ENCODE measurements at regions not wholly inside any gene's neighbourhood (a gene's known extent, or its start where the extent isn't known, plus 50 kb on each side); places are given as distances from the start of the nearest gene placed in this dataset.
"Not testable (repeated sequence)": the region's sequence is repeated elsewhere in the genome, so short reads cannot be mapped to it uniquely, and the experiment has no call there.

GRCh38 chr20:4326195-4327065, 77.3 kb upstream of the ADRA1D start:
- Histone ChIP-seq H3K4me1 (ENCODE audit: insufficient read depth, low read length) (no peaks in the 10 kb centered on the region), H3K9ac (ENCODE audit: low read depth, low read length) (no peak overlapping the region), H3K9me3 (ENCODE audit: control insufficient read depth, insufficient read depth, low read length) (no peaks in the 10 kb centered on the region), H3K36me3 (ENCODE audit: insufficient read depth, low read length) (no peaks in the 10 kb centered on the region)

- no peaks in the 10 kb centered on the region for H3K4me1 ChIP-seq (ENCODE audit: insufficient read depth, low read length)
- no peaks in the 10 kb centered on the region for H3K9me3 ChIP-seq (ENCODE audit: control insufficient read depth, insufficient read depth, low read length)
- no peaks in the 10 kb centered on the region for H3K36me3 ChIP-seq (ENCODE audit: insufficient read depth, low read length)
- H3K9ac ChIP-seq (ENCODE audit: low read depth, low read length): no peak overlapping the region
These were observed 76.6 kb upstream of the ADRA1D start for GRCh38 chr20:4325548-4326187.

DNA sequence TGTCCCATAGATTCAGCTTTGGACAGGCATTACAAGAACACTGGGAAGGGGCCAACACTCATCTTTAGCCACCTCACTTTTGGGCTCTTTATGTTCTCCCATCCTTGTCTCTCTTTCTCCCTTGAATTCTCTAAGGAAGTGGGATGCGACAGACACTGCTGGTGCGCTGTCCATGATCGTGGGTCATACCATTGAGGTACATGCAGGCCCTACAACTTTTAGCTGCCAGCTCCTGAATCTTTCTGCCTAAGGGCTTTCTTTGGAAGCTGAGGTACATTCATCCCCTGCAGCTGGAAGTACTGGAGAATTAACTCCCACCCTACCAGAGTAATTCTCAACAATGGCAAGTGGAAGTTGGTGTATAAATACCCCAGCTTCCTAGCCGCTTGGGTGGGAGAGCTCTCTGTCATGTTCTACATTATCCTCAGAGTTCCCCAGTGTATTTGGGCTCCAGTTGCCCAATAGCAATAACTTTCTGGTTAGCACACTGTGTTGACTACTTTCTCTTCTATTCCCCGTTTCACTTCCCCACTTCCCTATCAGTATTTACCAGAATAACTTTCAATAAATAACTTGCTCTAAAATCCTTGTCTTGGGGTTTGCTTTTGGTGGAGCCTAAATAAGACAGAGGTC, 75.6 kb upstream of the ADRA1D start:
- H3K9me3 ChIP-seq (ENCODE audit: control insufficient read depth, insufficient read depth, low read length): no peaks in the 10 kb centered on the region
- H3K9ac ChIP-seq (ENCODE audit: low read depth, low read length): no peak overlapping the region
- no peaks in the 10 kb centered on the region for H3K36me3 ChIP-seq (ENCODE audit: insufficient read depth, low read length)
- H3K4me1 ChIP-seq (ENCODE audit: insufficient read depth, low read length): no peaks in the 10 kb centered on the region

DNA sequence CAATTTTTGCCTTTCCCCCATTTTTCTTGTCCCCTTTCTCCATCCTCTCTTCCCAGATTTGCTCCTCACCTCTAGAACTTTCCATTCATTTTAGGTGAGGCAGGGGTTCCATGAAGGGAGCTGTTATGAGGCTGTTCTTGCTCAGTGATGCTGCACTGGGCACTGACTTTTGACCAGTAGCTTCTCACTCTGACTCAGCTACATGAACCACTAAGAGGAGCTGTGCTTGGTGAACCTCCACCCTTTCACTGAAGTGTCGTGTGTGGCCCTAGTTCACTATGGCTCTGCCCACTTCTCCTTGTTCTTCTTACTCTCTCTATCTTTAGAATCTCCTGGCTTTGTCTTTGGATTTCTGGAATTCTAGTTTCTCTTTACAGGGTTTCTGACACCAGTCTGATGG, 73.4 kb upstream of the ADRA1D start:
- Histone ChIP-seq H3K9me3 (ENCODE audit: control insufficient read depth, insufficient read depth, low read length) (no peaks in the 10 kb centered on the region), H3K36me3 (ENCODE audit: insufficient read depth, low read length) (no peaks in the 10 kb centered on the region), H3K4me1 (ENCODE audit: insufficient read depth, low read length) (no peaks in the 10 kb centered on the region), H3K9ac (ENCODE audit: low read depth, low read length) (no peak overlapping the region)

DNA sequence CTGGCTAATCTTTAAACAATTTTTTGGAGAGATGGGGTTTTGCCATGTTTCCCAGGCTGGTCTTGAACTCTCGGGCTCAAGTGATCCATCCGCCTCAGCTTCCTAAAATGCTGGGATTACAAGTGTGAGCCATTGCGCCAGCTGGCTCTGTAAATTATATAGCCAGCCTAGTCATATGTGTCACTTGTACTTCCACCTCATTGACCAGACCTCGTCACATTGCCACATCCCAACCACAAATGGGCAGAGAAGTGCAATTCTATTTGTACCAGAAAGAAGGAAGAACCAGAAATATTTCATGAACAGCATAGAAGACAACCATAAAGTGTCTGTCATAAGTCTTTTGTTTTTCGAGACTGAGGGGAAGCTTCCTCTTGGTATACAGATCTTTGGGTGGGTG, 71.2 kb upstream of the ADRA1D start:
- no peaks in the 10 kb centered on the region for H3K9me3 ChIP-seq (ENCODE audit: control insufficient read depth, insufficient read depth, low read length)
- H3K36me3 ChIP-seq (ENCODE audit: insufficient read depth, low read length): no peaks in the 10 kb centered on the region
- no peaks in the 10 kb centered on the region for H3K4me1 ChIP-seq (ENCODE audit: insufficient read depth, low read length)
- no peak overlapping the region for H3K9ac ChIP-seq (ENCODE audit: low read depth, low read length)

DNA sequence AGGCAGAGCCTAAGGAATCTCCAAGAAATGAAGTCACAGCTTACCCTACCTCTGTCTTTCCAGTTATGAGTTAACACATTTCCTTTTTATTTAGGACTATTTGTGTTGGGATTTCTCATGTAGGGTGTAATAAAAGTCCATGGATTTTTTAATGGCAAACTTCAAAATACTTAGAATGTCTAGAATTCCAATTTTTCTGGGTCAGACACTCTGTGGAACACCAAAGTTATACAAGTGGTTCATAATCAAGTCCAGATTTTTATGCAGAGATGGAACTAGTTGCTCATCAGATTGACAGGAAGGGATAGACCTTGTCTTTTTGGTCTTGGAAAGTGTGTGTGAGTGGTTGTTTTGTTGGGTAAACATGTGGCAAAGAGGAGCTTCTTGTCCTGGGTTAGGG, 69.8 kb upstream of the ADRA1D start:
- no peaks in the 10 kb centered on the region for H3K9me3 ChIP-seq (ENCODE audit: control insufficient read depth, insufficient read depth, low read length)
- H3K36me3 ChIP-seq (ENCODE audit: insufficient read depth, low read length): no peaks in the 10 kb centered on the region
- H3K4me1 ChIP-seq (ENCODE audit: insufficient read depth, low read length): no peaks in the 10 kb centered on the region
- no peak overlapping the region for H3K9ac ChIP-seq (ENCODE audit: low read depth, low read length)

GRCh38 chr20:4310616-4311015, 61.5 kb upstream of the ADRA1D start:
- not testable (repeated sequence) for H3K9ac ChIP-seq (ENCODE audit: low read depth, low read length); H3K9me3 ChIP-seq (ENCODE audit: control insufficient read depth, insufficient read depth, low read length); H3K4me1 ChIP-seq (ENCODE audit: insufficient read depth, low read length); H3K36me3 ChIP-seq (ENCODE audit: insufficient read depth, low read length)

DNA sequence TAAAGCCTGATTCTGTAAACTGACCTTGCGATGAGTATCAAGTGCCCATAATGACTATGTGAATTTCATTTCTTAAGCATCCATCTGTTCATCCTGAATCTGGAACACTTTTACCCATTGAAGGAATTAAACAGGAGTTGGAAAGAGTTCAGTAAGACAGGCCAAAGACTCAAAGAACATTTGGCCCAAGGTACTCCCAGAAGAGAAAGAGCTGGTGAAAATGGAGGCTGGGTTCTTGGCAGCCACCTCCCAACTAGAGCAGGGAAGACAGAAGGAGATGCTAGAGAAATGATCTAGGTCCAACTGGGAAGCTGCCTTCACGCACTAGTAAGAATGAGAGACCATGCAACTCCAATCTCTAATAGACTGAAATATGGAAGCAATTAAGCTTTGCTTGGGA, 57.1 kb upstream of the ADRA1D start:
- H3K9me3 ChIP-seq (ENCODE audit: control insufficient read depth, insufficient read depth, low read length): no peaks in the 10 kb centered on the region
- H3K9ac ChIP-seq (ENCODE audit: low read depth, low read length): no peak overlapping the region
- no peaks in the 10 kb centered on the region for H3K36me3 ChIP-seq (ENCODE audit: insufficient read depth, low read length)
- no peaks in the 10 kb centered on the region for H3K4me1 ChIP-seq (ENCODE audit: insufficient read depth, low read length)

- H3K36me3 ChIP-seq (ENCODE audit: insufficient read depth, low read length): no peaks in the 10 kb centered on the region
- H3K9ac ChIP-seq (ENCODE audit: low read depth, low read length): no peak overlapping the region
- H3K9me3 ChIP-seq (ENCODE audit: control insufficient read depth, insufficient read depth, low read length): no peaks in the 10 kb centered on the region
- H3K4me1 ChIP-seq (ENCODE audit: insufficient read depth, low read length): no peaks in the 10 kb centered on the region
These were observed 56.0 kb upstream of the ADRA1D start for GRCh38 chr20:4305091-4305490.

GRCh38 chr20:4304601-4305000, 55.5 kb upstream of the ADRA1D start:
- Histone ChIP-seq H3K9me3 (ENCODE audit: control insufficient read depth, insufficient read depth, low read length) (no peaks in the 10 kb centered on the region), H3K36me3 (ENCODE audit: insufficient read depth, low read length) (no peaks in the 10 kb centered on the region), H3K9ac (ENCODE audit: low read depth, low read length) (no peak overlapping the region), H3K4me1 (ENCODE audit: insufficient read depth, low read length) (no peaks in the 10 kb centered on the region)

DNA sequence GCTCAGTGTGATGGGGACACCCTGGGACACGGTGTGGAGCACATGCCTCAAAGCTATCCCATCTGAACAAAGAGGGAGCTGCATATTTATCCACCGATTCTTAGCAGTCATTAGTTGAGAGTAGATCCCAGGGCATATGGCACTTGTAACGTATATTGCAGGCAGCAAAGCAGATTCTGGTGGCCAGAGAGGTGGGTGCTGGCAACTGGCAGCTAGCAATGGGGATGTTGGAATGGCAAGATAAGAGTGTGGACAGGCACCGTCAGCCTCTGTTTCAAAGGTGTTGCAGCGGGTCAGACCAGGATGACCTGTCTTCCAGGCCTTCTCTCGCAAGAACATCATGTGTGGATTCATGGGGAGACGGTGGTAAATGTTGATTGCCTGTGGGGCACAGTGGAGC, 54.0 kb upstream of the ADRA1D start:
- Histone ChIP-seq H3K4me1 (ENCODE audit: insufficient read depth, low read length) (no peaks in the 10 kb centered on the region), H3K9ac (ENCODE audit: low read depth, low read length) (no peak overlapping the region), H3K9me3 (ENCODE audit: control insufficient read depth, insufficient read depth, low read length) (no peaks in the 10 kb centered on the region), H3K36me3 (ENCODE audit: insufficient read depth, low read length) (no peaks in the 10 kb centered on the region)

- Histone ChIP-seq H3K9ac (ENCODE audit: low read depth, low read length) (no peak overlapping the region), H3K36me3 (ENCODE audit: insufficient read depth, low read length) (no peaks in the 10 kb centered on the region), H3K9me3 (ENCODE audit: control insufficient read depth, insufficient read depth, low read length) (no peaks in the 10 kb centered on the region), H3K4me1 (ENCODE audit: insufficient read depth, low read length) (no peaks in the 10 kb centered on the region)
These were observed 51.8 kb upstream of the ADRA1D start for GRCh38 chr20:4300921-4301320.

GRCh38 chr20:4300401-4300800, 51.3 kb upstream of the ADRA1D start:
- no peaks in the 10 kb centered on the region for H3K36me3 ChIP-seq (ENCODE audit: insufficient read depth, low read length)
- no peak overlapping the region for H3K9ac ChIP-seq (ENCODE audit: low read depth, low read length)
- no peaks in the 10 kb centered on the region for H3K9me3 ChIP-seq (ENCODE audit: control insufficient read depth, insufficient read depth, low read length)
- H3K4me1 ChIP-seq (ENCODE audit: insufficient read depth, low read length): no peaks in the 10 kb centered on the region

GRCh38 chr20:4299773-4300172, 50.7 kb upstream of the ADRA1D start:
- Histone ChIP-seq H3K9me3 (ENCODE audit: control insufficient read depth, insufficient read depth, low read length) (no peaks in the 10 kb centered on the region), H3K36me3 (ENCODE audit: insufficient read depth, low read length) (no peaks in the 10 kb centered on the region), H3K9ac (ENCODE audit: low read depth, low read length) (no peak overlapping the region), H3K4me1 (ENCODE audit: insufficient read depth, low read length) (no peaks in the 10 kb centered on the region)

DNA sequence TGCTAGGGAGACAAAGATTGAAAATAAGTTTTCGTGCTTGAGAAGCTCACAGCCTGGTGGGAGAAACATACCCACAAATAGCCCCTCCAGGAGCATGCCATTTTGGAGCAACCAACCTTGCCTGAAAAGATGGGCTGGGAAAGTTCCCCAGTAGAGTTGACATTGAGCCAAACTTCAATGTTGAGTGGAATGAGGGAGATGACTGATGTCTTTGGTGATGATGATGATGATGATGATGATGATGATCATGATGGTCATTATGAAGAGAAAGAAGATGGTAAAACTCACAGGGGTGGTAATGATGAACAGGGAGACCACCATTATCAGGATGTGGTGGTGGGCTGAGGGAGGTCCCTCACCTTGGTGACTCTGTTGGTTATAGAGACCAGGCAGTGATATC, 50.1 kb upstream of the ADRA1D start:
- Histone ChIP-seq H3K9me3 (ENCODE audit: control insufficient read depth, insufficient read depth, low read length) (no peaks in the 10 kb centered on the region), H3K36me3 (ENCODE audit: insufficient read depth, low read length) (no peaks in the 10 kb centered on the region), H3K4me1 (ENCODE audit: insufficient read depth, low read length) (no peaks in the 10 kb centered on the region), H3K9ac (ENCODE audit: low read depth, low read length) (no peak overlapping the region)
